Progenitor cell of endocrine pancreas (in vitro differentiated cells): ENCODE measurements at regions not wholly inside any gene's neighbourhood (a gene's known extent, or its start where the extent isn't known, plus 50 kb on each side); places are given as distances from the start of the nearest gene placed in this dataset.

Experiments
- DNase-seq: peaks from one replicate; pipeline ENCODE4 v3.0.0; 2021; ENCODE audit warnings: low spot score; ENCODE audit not compliant: unreplicated experiment
- H3K27ac Mint-ChIP-seq: 2 replicates; pipeline ENCODE4 v1.8.0; 2021; ENCODE audit warnings: mild to moderate bottlenecking, moderate library complexity, mixed read lengths
- H3K27me3 Mint-ChIP-seq: 2 replicates; pipeline ENCODE4 v1.8.0; 2021; ENCODE audit warnings: mixed read lengths
- H3K36me3 Mint-ChIP-seq: 2 replicates; pipeline ENCODE4 v1.8.0; 2022; ENCODE audit warnings: mixed read lengths; ENCODE audit not compliant: insufficient read depth
- H3K4me1 Mint-ChIP-seq: 2 replicates; pipeline ENCODE4 v1.8.0; 2021; ENCODE audit warnings: low read depth, mixed read lengths
- H3K4me3 Mint-ChIP-seq: 2 replicates; pipeline ENCODE4 v1.8.0; 2021; ENCODE audit warnings: low read depth, mild to moderate bottlenecking, moderate library complexity, mixed read lengths
- H3K9me3 Mint-ChIP-seq: 2 replicates; pipeline ENCODE4 v1.8.0; 2021; ENCODE audit warnings: low read depth, mixed read lengths
- CTCF ChIP-seq: fragments of 200-600 bp; sonication (generic); IDR thresholded peaks from one replicate; pipeline ENCODE4 v1.5.0; 2021; ENCODE audit warnings: antibody characterized with exemption, mild to moderate bottlenecking; ENCODE audit not compliant: unreplicated experiment

- no peaks in the 10 kb centered on the region for H3K27me3 Mint-ChIP-seq
- H3K4me3 Mint-ChIP-seq = no peak overlapping the region
- H3K9me3 Mint-ChIP-seq = no peaks in the 10 kb centered on the region
- TF ChIP-seq CTCF = no peak
- H3K27ac Mint-ChIP-seq = no peak overlapping the region
- no peak for DNase-seq
- H3K4me1 Mint-ChIP-seq = peaks cover 3% of the 10 kb centered on the region
- H3K36me3 Mint-ChIP-seq = no peaks in the 10 kb centered on the region
Observed at GRCh38 chr12:77751939-77752338, 78.8 kb upstream of the NAV3 start.

DNA sequence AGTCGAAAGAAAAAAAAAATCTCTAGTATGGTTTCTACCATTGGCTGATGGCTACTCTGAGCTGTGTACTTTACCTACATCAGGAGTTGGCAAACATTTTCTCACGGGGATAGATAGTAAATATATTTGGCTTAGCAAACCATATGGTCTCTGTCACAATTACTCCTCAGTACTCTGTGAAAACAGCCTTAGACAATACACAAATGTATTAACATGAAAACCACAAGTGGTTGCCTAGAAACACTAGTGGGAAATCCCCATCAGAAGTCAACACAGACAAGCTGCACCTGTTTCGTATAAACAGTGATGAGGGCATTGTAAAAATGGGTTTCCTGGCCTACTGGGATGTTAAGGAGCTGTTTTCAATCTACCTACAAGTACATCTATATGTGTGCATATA is 84.6 kb upstream of the NAV3 start:
- H3K27me3 Mint-ChIP-seq = no peaks in the 10 kb centered on the region
- H3K4me1 Mint-ChIP-seq = no peaks in the 10 kb centered on the region
- H3K4me3 Mint-ChIP-seq = no peak overlapping the region
- no peak for TF ChIP-seq CTCF
- no peak overlapping the region for H3K27ac Mint-ChIP-seq
- H3K9me3 Mint-ChIP-seq = no peaks in the 10 kb centered on the region
- DNase-seq = no peak
- H3K36me3 Mint-ChIP-seq = no peaks in the 10 kb centered on the region

DNA sequence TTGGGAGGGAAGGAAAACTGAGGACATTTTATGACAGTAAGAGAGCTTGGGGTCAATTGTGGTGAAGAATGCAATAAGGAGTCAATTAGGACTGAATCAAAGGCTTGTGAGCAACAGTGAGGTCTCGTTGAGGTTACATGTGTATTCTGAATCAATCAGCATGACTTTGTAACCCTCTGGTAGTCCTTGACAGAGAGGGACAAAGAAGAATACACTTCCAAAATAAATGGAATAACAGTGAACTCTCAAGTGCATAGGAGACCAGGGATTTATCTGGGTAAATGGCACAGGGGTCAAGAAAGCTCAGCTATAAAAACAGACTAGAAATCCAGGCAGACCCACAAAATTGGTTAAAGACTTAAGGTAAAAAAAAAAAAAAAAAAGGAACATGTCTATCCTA is 85.1 kb upstream of the NAV3 start:
- Mint-ChIP-seq H3K27ac (no peak overlapping the region), H3K27me3 (no peaks in the 10 kb centered on the region), H3K36me3 (no peaks in the 10 kb centered on the region), H3K4me1 (no peaks in the 10 kb centered on the region), H3K4me3 (no peak overlapping the region), H3K9me3 (no peaks in the 10 kb centered on the region)
- no peak for TF ChIP-seq CTCF
- DNase-seq = no peak

GRCh38 chr12:77742631-77743030 is 88.1 kb upstream of the NAV3 start:
- no peaks in the 10 kb centered on the region for H3K27me3 Mint-ChIP-seq
- H3K9me3 Mint-ChIP-seq = peaks cover 8% of the 10 kb centered on the region
- no peak for DNase-seq
- no peak overlapping the region for H3K4me3 Mint-ChIP-seq
- H3K4me1 Mint-ChIP-seq = no peaks in the 10 kb centered on the region
- H3K36me3 Mint-ChIP-seq = no peaks in the 10 kb centered on the region
- no peak for TF ChIP-seq CTCF
- H3K27ac Mint-ChIP-seq = no peak overlapping the region

DNA sequence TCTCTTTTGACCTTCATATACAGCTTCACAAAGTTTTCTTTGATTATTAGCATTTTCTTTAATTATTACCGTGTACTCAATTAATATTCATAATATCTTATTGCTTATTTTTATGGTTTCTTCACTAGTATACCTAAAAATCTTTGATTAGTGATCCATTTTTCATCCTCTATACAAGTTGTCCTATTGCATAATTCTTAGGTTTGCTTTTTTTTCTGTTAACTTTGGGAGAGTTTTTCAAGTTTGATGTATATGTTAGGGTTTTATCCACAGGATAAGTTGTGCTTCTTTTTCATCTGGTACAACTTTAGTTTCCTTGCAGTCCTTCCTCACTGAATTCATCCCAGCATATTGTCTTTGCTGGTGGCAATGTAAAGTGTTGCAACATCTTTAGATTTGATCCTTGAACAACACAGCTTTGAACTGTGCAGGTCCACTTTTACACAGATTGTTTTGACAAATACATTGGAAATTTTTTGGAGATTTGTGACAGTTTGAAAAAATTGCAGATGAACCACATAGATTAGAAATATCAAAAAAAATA is 88.6 kb upstream of the NAV3 start:
- Mint-ChIP-seq H3K36me3 (no peaks in the 10 kb centered on the region), H3K9me3 (peaks cover 8% of the 10 kb centered on the region)

More for the DNA sequence above, 88.6 kb upstream of the NAV3 start:
- Mint-ChIP-seq H3K4me1 (no peaks in the 10 kb centered on the region), H3K27me3 (no peaks in the 10 kb centered on the region), H3K27ac (no peak overlapping the region), H3K4me3 (no peak overlapping the region)
- no peak for TF ChIP-seq CTCF
- DNase-seq = no peak
